GM12865 (cell line): ENCODE measurements at regions not wholly inside any gene's neighbourhood (a gene's known extent, or its start where the extent isn't known, plus 50 kb on each side); places are given as distances from the start of the nearest gene placed in this dataset.

ENCODE experiments used
- DNase-seq: peaks from one replicate; pipeline ENCODE4 v3.0.0; 2010; ENCODE audit warnings: low read depth
- H3K4me3 ChIP-seq: 2 replicates; pipeline ENCODE4 v1.5.1; 2011; ENCODE audit warnings: mild to moderate bottlenecking, low read depth, low read length, control low read depth
- TF ChIP-seq, protein P1 (sequence below): IDR thresholded peaks from 2 replicates; pipeline ENCODE4 v1.5.1; 2011; ENCODE audit warnings: low read length, control low read depth, low read depth, inconsistent platforms; ENCODE audit not compliant: insufficient read depth; ENCODE audit errors: missing control alignments

- TF ChIP-seq, protein P1, sequence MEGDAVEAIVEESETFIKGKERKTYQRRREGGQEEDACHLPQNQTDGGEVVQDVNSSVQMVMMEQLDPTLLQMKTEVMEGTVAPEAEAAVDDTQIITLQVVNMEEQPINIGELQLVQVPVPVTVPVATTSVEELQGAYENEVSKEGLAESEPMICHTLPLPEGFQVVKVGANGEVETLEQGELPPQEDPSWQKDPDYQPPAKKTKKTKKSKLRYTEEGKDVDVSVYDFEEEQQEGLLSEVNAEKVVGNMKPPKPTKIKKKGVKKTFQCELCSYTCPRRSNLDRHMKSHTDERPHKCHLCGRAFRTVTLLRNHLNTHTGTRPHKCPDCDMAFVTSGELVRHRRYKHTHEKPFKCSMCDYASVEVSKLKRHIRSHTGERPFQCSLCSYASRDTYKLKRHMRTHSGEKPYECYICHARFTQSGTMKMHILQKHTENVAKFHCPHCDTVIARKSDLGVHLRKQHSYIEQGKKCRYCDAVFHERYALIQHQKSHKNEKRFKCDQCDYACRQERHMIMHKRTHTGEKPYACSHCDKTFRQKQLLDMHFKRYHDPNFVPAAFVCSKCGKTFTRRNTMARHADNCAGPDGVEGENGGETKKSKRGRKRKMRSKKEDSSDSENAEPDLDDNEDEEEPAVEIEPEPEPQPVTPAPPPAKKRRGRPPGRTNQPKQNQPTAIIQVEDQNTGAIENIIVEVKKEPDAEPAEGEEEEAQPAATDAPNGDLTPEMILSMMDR: no peak
- DNase-seq: no peak
- H3K4me3 ChIP-seq: no peak overlapping the region
These were observed 127.7 kb upstream of the FOXN3 start for GRCh38 chr14:89544636-89545301.

DNA sequence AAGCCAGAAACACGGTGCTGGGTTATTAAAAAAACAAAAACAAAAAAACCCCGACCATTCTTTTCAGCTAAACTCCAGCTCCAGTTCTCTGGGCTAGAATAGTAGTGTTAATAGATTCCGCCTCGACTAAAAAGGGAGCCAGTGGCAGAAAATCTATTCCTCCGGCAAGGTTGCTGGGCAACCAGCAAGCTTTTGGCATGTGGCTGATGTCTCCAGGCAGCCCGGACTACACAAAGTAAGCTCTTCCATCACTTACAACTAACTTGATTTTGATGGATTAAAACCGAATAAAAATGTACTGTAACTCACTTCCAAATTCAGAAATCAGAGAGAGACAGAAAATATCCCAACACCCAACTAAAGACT is 126.4 kb upstream of the FOXN3 start:
- no peak for DNase-seq
- TF ChIP-seq, protein P1: no peak
- no peak overlapping the region for H3K4me3 ChIP-seq

DNA sequence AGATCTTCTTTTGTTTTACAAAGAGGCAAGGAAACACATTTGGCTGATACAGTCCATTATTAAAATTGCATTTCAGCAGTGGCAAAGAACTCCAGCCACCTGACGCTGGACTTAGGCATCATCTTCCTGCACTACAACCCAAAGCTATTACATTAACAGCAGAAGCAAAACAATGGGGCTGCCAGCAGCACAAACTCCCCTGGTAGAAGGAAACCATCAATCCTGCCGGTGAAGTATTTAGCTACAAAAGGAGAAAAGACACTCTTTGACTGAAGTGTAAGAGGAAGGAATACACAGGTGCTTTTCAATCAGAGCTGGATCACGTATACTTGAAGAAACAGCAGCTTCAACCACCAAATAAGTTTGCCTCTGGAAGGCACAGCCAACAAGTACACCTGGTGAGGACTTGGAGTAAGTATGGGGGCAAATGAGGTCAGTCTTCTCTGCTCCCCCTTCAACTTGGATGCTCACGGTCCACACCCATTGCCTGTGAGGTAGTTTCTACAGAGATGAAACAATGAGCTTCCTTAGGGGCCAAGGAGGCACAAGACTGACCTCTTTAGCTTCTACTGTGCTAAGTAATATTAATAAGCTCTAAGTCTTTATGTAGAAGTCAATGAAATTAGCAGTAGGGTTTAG is 125.9 kb upstream of the FOXN3 start:
- no peak overlapping the region for H3K4me3 ChIP-seq
- TF ChIP-seq, protein P1: no peak
- no peak for DNase-seq

- TF ChIP-seq, protein P1: no peak
- no peak for DNase-seq
- no peak overlapping the region for H3K4me3 ChIP-seq
These were observed 123.9 kb upstream of the FOXN3 start for GRCh38 chr14:89540830-89541470.

DNA sequence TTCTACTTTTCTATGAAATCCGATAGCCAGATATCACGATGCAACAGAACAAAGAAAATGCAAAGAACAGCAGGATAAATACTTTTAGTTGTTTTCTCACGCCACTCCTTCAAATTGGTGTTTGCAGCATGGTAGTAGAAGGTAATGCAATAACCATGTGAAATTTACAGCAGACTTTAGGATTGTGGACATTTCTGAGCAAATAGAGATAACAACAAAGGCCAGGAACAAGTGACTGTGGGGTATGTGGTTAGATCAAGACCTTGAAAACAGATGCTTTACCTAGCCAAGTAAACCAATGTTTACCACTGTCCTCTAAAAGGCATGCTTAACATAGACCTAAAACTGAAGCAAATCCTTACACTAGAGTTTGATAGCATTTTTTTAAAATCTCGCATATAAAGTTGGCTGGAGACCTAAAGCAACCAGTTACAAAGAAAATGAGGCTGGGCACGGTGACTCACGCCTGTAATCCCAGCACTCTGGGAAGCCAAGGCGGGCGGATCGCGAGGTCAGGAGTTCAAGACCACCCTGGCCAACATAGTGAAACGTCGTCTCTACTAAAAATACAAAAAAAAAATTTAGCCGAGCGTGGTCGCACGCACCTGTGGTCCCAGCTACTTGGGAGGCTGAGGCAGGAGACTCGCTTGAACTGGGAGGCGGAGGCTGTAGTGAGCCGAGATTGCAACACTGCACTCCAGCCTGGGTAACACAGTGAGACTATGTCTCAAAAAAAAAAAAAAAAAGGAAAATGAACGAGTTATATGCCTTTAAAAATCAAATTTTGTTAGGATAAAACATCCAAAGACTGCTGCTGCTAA is 123.2 kb upstream of the FOXN3 start:
- no peak overlapping the region for H3K4me3 ChIP-seq
- TF ChIP-seq, protein P1: no peak
- no peak for DNase-seq

DNA sequence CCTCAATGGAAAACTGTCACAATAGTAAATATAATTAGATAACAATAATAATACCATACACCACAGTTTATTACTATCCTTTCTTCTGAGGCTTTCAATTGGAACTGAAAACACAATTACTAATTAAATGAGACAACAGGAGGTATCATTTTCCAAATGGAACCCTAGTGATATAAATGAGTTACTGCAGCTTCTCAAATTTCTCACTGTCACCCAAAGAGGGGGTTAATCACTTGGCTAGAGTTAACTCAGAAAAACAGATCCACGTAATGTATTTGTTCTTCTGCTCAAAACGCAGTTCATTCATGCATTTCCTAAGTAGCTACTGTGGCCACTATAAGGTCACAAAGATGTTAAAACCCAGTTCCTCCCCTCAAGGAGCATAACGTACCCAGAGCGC is 120.9 kb upstream of the FOXN3 start:
- TF ChIP-seq, protein P1: no peak
- DNase-seq: no peak
- H3K4me3 ChIP-seq: no peak overlapping the region
